Hypothalamus (tissue), 51 donors: ENCODE measurements at regions not wholly inside any gene's neighbourhood (a gene's known extent, or its start where the extent isn't known, plus 50 kb on each side); places are given as distances from the start of the nearest gene placed in this dataset.

Experiments
- DNase-seq, 51 donors: peaks; one replicate each; lab custom pipeline; 2025; lab: John Stamatoyannopoulos, UW

- DNase-seq = peak in 1 of 51 donors; percentile 3
Observed at GRCh38 chr13:61777271-61777670, 361.6 kb upstream of the PCDH20 start.

GRCh38 chr13:61774903-61775302 lies 359.3 kb upstream of the PCDH20 start:
- peak in 3 of 51 donors; percentile 14 to 73 (median 67) for DNase-seq

- no peak for DNase-seq
Observed at GRCh38 chr13:61770681-61771080, 355.0 kb upstream of the PCDH20 start.

- DNase-seq = no peak
Observed at GRCh38 chr13:61768175-61768574, 352.5 kb upstream of the PCDH20 start.

GRCh38 chr13:61766667-61767058 lies 351.0 kb upstream of the PCDH20 start:
- no peak for DNase-seq

- no peak for DNase-seq
Observed at GRCh38 chr13:61765940-61766666, 350.5 kb upstream of the PCDH20 start.

GRCh38 chr13:61765181-61765742 lies 349.6 kb upstream of the PCDH20 start:
- no peak for DNase-seq

GRCh38 chr13:61761690-61762089 lies 346.0 kb upstream of the PCDH20 start:
- DNase-seq = no peak

GRCh38 chr13:61760102-61760501 lies 344.5 kb upstream of the PCDH20 start:
- no peak for DNase-seq

- no peak for DNase-seq
Observed at GRCh38 chr13:61756031-61756430, 340.4 kb upstream of the PCDH20 start.

- DNase-seq = no peak
Observed at GRCh38 chr13:61751039-61751438, 335.4 kb upstream of the PCDH20 start.

- DNase-seq = no peak
Observed at GRCh38 chr13:61738236-61738750, 322.6 kb upstream of the PCDH20 start.

- no peak for DNase-seq
Observed at GRCh38 chr13:61734683-61735082, 319.0 kb upstream of the PCDH20 start.

GRCh38 chr13:61728471-61728870 lies 312.8 kb upstream of the PCDH20 start:
- DNase-seq = peak in 2 of 51 donors; percentile 1 to 5

- DNase-seq = no peak
Observed at GRCh38 chr13:61727767-61728166, 312.1 kb upstream of the PCDH20 start.

GRCh38 chr13:61725806-61726205 lies 310.2 kb upstream of the PCDH20 start:
- no peak for DNase-seq

- DNase-seq = no peak
Observed at GRCh38 chr13:61722119-61722518, 306.5 kb upstream of the PCDH20 start.

- DNase-seq = no peak
Observed at GRCh38 chr13:61712621-61713020, 297.0 kb upstream of the PCDH20 start.

- DNase-seq = no peak
Observed at GRCh38 chr13:61709258-61709657, 293.6 kb upstream of the PCDH20 start.

GRCh38 chr13:61706899-61707298 lies 291.2 kb upstream of the PCDH20 start:
- no peak for DNase-seq

- DNase-seq = peak in 1 of 51 donors; percentile 10
Observed at GRCh38 chr13:61700620-61701019, 285.0 kb upstream of the PCDH20 start.

- no peak for DNase-seq
Observed at GRCh38 chr13:61700181-61700580, 284.5 kb upstream of the PCDH20 start.
